ENCODE measurements at regions not wholly inside any gene's neighbourhood (a gene's known extent, or its start where the extent isn't known, plus 50 kb on each side); places are given as distances from the start of the nearest gene placed in this dataset.

- 90% methylated on average over 4 of the region's 4 CpGs for WGBS, 2 donors
- no peaks in the 10 kb centered on the region for H3K27me3 ChIP-seq
- H3K27ac ChIP-seq = peak overlapping the region; percentile 41 to 86 (median 68)
- TF ChIP-seq CTCF (IDR thresholded peaks at IDR 0.05) = no peak
- H3K4me3 ChIP-seq = no peak overlapping the region
- no peak for DNase-seq
- no peaks in the 10 kb centered on the region for H3K9me3 ChIP-seq
- H3K36me3 ChIP-seq = no peaks in the 10 kb centered on the region
- ATAC-seq = peak in 3 of 8 donors; percentile 4 to 48 (median 15)
- H3K4me1 ChIP-seq = peaks cover 0 to 47% (median 31%) of the 10 kb centered on the region in 9 donors
- intact Hi-C loops (cut with DNase I) = loop anchor here in 2 of 10 donors (5.0 to 10.0 kb wide), 3 partner anchors 40 to 197 kb away; no protein-coding TSS in a partner anchor
Measured at GRCh38 chr4:123787512-123788080, 391.0 kb downstream of the SPRY1 start.

- intact Hi-C loops (cut with DNase I) = loop anchor here in 2 of 10 donors (5.0 to 10.0 kb wide), 3 partner anchors 39 to 196 kb away; no protein-coding TSS in a partner anchor
- Histone ChIP-seq H3K4me1 (peaks cover 0 to 44% (median 25%) of the 10 kb centered on the region in 9 donors), H3K4me3 (no peak overlapping the region), H3K9me3 (peaks cover 0 to 5% (median 0%) of the 10 kb centered on the region in 11 donors), H3K27ac (peak overlapping the region in 7 of 10 donors; percentile 61 to 86 (median 74)), H3K27me3 (no peaks in the 10 kb centered on the region), H3K36me3 (no peaks in the 10 kb centered on the region)
- DNase-seq = no peak
- TF ChIP-seq CTCF (IDR thresholded peaks at IDR 0.05) = no peak
- no peak for ATAC-seq
Measured at GRCh38 chr4:123788577-123788976, 392.0 kb downstream of the SPRY1 start.

- intact Hi-C loops (cut with DNase I) = no loop called here
- WGBS, 2 donors = 61 to 66% methylated on average over 1 of the region's 1 CpG
- ATAC-seq (no peak), DNase-seq (no peak)
- H3K4me3 ChIP-seq = no peak overlapping the region
- no peak overlapping the region for H3K27ac ChIP-seq
- no peak for TF ChIP-seq CTCF (IDR thresholded peaks at IDR 0.05)
- H3K9me3 ChIP-seq = peaks cover 0 to 15% (median 0%) of the 10 kb centered on the region in 11 donors
- H3K36me3 ChIP-seq = no peaks in the 10 kb centered on the region
- peaks cover 0 to 25% (median 16%) of the 10 kb centered on the region in 9 donors for H3K4me1 ChIP-seq
- no peaks in the 10 kb centered on the region for H3K27me3 ChIP-seq
Measured at GRCh38 chr4:123790681-123791080, 394.1 kb downstream of the SPRY1 start.

GRCh38 chr4:123802082-123802645 is 405.6 kb downstream of the SPRY1 start:
- peak in 4 of 8 donors; percentile 30 to 74 (median 48) for ATAC-seq
- peaks cover 0 to 34% (median 5%) of the 10 kb centered on the region in 9 donors for H3K4me1 ChIP-seq
- H3K4me3 ChIP-seq = no peak overlapping the region
- no peaks in the 10 kb centered on the region for H3K36me3 ChIP-seq
- TF ChIP-seq CTCF (IDR thresholded peaks at IDR 0.05) = no peak
- H3K27ac ChIP-seq = peak overlapping the region in 3 of 10 donors; percentile 26 to 62 (median 39)
- intact Hi-C loops (cut with DNase I) = no loop called here
- no peak for DNase-seq
- peaks cover 0 to 20% (median 15%) of the 10 kb centered on the region in 11 donors for H3K9me3 ChIP-seq
- no peaks in the 10 kb centered on the region for H3K27me3 ChIP-seq
- 82% methylated on average over 4 of the region's 4 CpGs for WGBS, 2 donors
